Central memory CD8-positive, alpha-beta T cell (primary cell): ENCODE measurements at regions not wholly inside any gene's neighbourhood (a gene's known extent, or its start where the extent isn't known, plus 50 kb on each side); places are given as distances from the start of the nearest gene placed in this dataset.
"Not testable (repeated sequence)": the region's sequence is repeated elsewhere in the genome, so short reads cannot be mapped to it uniquely, and the experiment has no call there.

Source experiments
- ATAC-seq: fragments of 150-1000 bp; cut with Tn5 transposase; replicated peaks from 2 replicates; pipeline ENCODE4 v1.10.0; 2022; ENCODE audit warnings: mild to moderate bottlenecking, moderate FRiP score, moderate number of reproducible peaks; ENCODE audit not compliant: poor library complexity, severe bottlenecking; ENCODE audit errors: extremely low read depth
- DNase-seq, 2 donors: peaks; one replicate each; pipeline ENCODE4 v3.0.0; 2021; ENCODE audit warnings: low spot score in 2 of 2
- H3K27ac Mint-ChIP-seq: one replicate; pipeline ENCODE4 v1.8.0; 2022; ENCODE audit warnings: low read depth, mild to moderate bottlenecking, moderate library complexity, mixed read lengths
- H3K27me3 Mint-ChIP-seq: one replicate; pipeline ENCODE4 v1.8.0; 2022; ENCODE audit warnings: mixed read lengths
- H3K36me3 Mint-ChIP-seq: one replicate; pipeline ENCODE4 v1.8.0; 2022; ENCODE audit warnings: mild to moderate bottlenecking, moderate library complexity, mixed read lengths; ENCODE audit not compliant: insufficient read depth
- H3K4me1 Mint-ChIP-seq: one replicate; pipeline ENCODE4 v1.8.0; 2022; ENCODE audit warnings: mixed read lengths
- H3K4me3 Mint-ChIP-seq: one replicate; pipeline ENCODE4 v1.8.0; 2022; ENCODE audit warnings: mild to moderate bottlenecking, moderate library complexity, mixed read lengths
- H3K9me3 Mint-ChIP-seq: one replicate; pipeline ENCODE4 v1.8.0; 2022; ENCODE audit warnings: mixed read lengths

- ATAC-seq, result no peak
- Mint-ChIP-seq H3K9me3 (no peaks in the 10 kb centered on the region), H3K27me3 (no peaks in the 10 kb centered on the region), H3K4me3 (no peak overlapping the region), H3K4me1 (no peaks in the 10 kb centered on the region), H3K27ac (no peak overlapping the region), H3K36me3 (no peaks in the 10 kb centered on the region)
- no peak for DNase-seq
Observed at GRCh38 chr2:194424683-194425209, 1232.3 kb upstream of the SLC39A10 start.

- Mint-ChIP-seq H3K27me3 (no peaks in the 10 kb centered on the region), H3K4me1 (no peaks in the 10 kb centered on the region), H3K4me3 (no peak overlapping the region), H3K27ac (no peak overlapping the region), H3K36me3 (no peaks in the 10 kb centered on the region), H3K9me3 (peaks cover 5% of the 10 kb centered on the region)
- DNase-seq (no peak), ATAC-seq (no peak)
Observed at GRCh38 chr2:194411221-194411620, 1245.8 kb upstream of the SLC39A10 start.

- Mint-ChIP-seq H3K4me3 (no peak overlapping the region), H3K27ac (no peak overlapping the region)
Observed at GRCh38 chr2:194395818-194396217, 1261.2 kb upstream of the SLC39A10 start.

GRCh38 chr2:194385376-194385775, 1271.7 kb upstream of the SLC39A10 start:
- H3K27me3 Mint-ChIP-seq, result no peaks in the 10 kb centered on the region
- no peaks in the 10 kb centered on the region for H3K9me3 Mint-ChIP-seq
- no peak overlapping the region for H3K27ac Mint-ChIP-seq

More at GRCh38 chr2:194395818-194396217, 1261.2 kb upstream of the SLC39A10 start:
- Mint-ChIP-seq H3K36me3 (no peaks in the 10 kb centered on the region), H3K4me1 (no peaks in the 10 kb centered on the region), H3K27me3 (no peaks in the 10 kb centered on the region), H3K9me3 (peaks cover 15% of the 10 kb centered on the region)
- DNase-seq (no peak), ATAC-seq (no peak)

GRCh38 chr2:194383401-194383800, 1273.6 kb upstream of the SLC39A10 start:
- ATAC-seq, result no peak
- Mint-ChIP-seq H3K4me3 (no peak overlapping the region), H3K27me3 (no peaks in the 10 kb centered on the region), H3K36me3 (peaks cover under 1% of the 10 kb centered on the region), H3K4me1 (no peaks in the 10 kb centered on the region), H3K9me3 (no peaks in the 10 kb centered on the region), H3K27ac (no peak overlapping the region)
- DNase-seq, result no peak

More at GRCh38 chr2:194385376-194385775, 1271.7 kb upstream of the SLC39A10 start:
- Mint-ChIP-seq H3K4me3 (no peak overlapping the region), H3K4me1 (no peaks in the 10 kb centered on the region), H3K36me3 (peaks cover 2% of the 10 kb centered on the region)
- ATAC-seq, result no peak
- DNase-seq, result no peak

GRCh38 chr2:194382221-194382620, 1274.8 kb upstream of the SLC39A10 start:
- no peak overlapping the region for H3K27ac Mint-ChIP-seq
- H3K36me3 Mint-ChIP-seq, result no peaks in the 10 kb centered on the region
- no peak overlapping the region for H3K4me3 Mint-ChIP-seq
- DNase-seq (no peak), ATAC-seq (no peak)
- H3K27me3 Mint-ChIP-seq, result no peaks in the 10 kb centered on the region
- H3K4me1 Mint-ChIP-seq, result no peaks in the 10 kb centered on the region
- H3K9me3 Mint-ChIP-seq, result no peaks in the 10 kb centered on the region

GRCh38 chr2:194380011-194380410, 1277.0 kb upstream of the SLC39A10 start:
- no peaks in the 10 kb centered on the region for H3K4me1 Mint-ChIP-seq
- no peaks in the 10 kb centered on the region for H3K9me3 Mint-ChIP-seq
- H3K27ac Mint-ChIP-seq, result no peak overlapping the region
- no peak for ATAC-seq
- no peaks in the 10 kb centered on the region for H3K27me3 Mint-ChIP-seq
- DNase-seq, result no peak
- H3K4me3 Mint-ChIP-seq, result no peak overlapping the region
- H3K36me3 Mint-ChIP-seq, result no peaks in the 10 kb centered on the region

GRCh38 chr2:194367390-194367789, 1289.6 kb upstream of the SLC39A10 start:
- not testable (repeated sequence) for H3K36me3 Mint-ChIP-seq, DNase-seq, H3K27ac Mint-ChIP-seq, H3K4me1 Mint-ChIP-seq, ATAC-seq, H3K4me3 Mint-ChIP-seq, H3K27me3 Mint-ChIP-seq
- peaks cover 13% of the 10 kb centered on the region for H3K9me3 Mint-ChIP-seq

- H3K4me3 Mint-ChIP-seq, result no peak overlapping the region
- H3K27me3 Mint-ChIP-seq, result no peaks in the 10 kb centered on the region
- no peak for DNase-seq
- H3K36me3 Mint-ChIP-seq, result no peaks in the 10 kb centered on the region
- peaks cover 13% of the 10 kb centered on the region for H3K9me3 Mint-ChIP-seq
- ATAC-seq, result no peak
- no peak overlapping the region for H3K27ac Mint-ChIP-seq
- no peaks in the 10 kb centered on the region for H3K4me1 Mint-ChIP-seq
Observed at GRCh38 chr2:194363878-194364277, 1293.1 kb upstream of the SLC39A10 start.

GRCh38 chr2:194363295-194363694, 1293.7 kb upstream of the SLC39A10 start:
- Mint-ChIP-seq H3K4me1 (no peaks in the 10 kb centered on the region), H3K27ac (no peak overlapping the region), H3K27me3 (no peaks in the 10 kb centered on the region), H3K9me3 (peaks cover 18% of the 10 kb centered on the region), H3K36me3 (peaks cover 2% of the 10 kb centered on the region), H3K4me3 (no peak overlapping the region)
- ATAC-seq (no peak), DNase-seq (no peak)

GRCh38 chr2:194352505-194352904, 1304.5 kb upstream of the SLC39A10 start:
- ATAC-seq, result no peak
- no peak overlapping the region for H3K4me3 Mint-ChIP-seq
- H3K4me1 Mint-ChIP-seq, result no peaks in the 10 kb centered on the region
- H3K9me3 Mint-ChIP-seq, result peaks cover 19% of the 10 kb centered on the region
- H3K36me3 Mint-ChIP-seq, result no peaks in the 10 kb centered on the region
- no peaks in the 10 kb centered on the region for H3K27me3 Mint-ChIP-seq
- H3K27ac Mint-ChIP-seq, result no peak overlapping the region
- no peak for DNase-seq

GRCh38 chr2:194346193-194346592, 1310.8 kb upstream of the SLC39A10 start:
- Mint-ChIP-seq H3K4me3 (no peak overlapping the region), H3K36me3 (no peaks in the 10 kb centered on the region), H3K27ac (no peak overlapping the region), H3K27me3 (no peaks in the 10 kb centered on the region), H3K9me3 (no peaks in the 10 kb centered on the region), H3K4me1 (no peaks in the 10 kb centered on the region)
- DNase-seq, result no peak
- ATAC-seq, result no peak

GRCh38 chr2:194345347-194345746, 1311.7 kb upstream of the SLC39A10 start:
- no peaks in the 10 kb centered on the region for H3K9me3 Mint-ChIP-seq

GRCh38 chr2:194343167-194343566, 1313.9 kb upstream of the SLC39A10 start:
- no peaks in the 10 kb centered on the region for H3K4me1 Mint-ChIP-seq
- no peak for DNase-seq
- peaks cover 5% of the 10 kb centered on the region for H3K9me3 Mint-ChIP-seq
- no peaks in the 10 kb centered on the region for H3K36me3 Mint-ChIP-seq
- H3K27ac Mint-ChIP-seq, result no peak overlapping the region
- no peaks in the 10 kb centered on the region for H3K27me3 Mint-ChIP-seq
- no peak overlapping the region for H3K4me3 Mint-ChIP-seq
- ATAC-seq, result no peak

More at GRCh38 chr2:194345347-194345746, 1311.7 kb upstream of the SLC39A10 start:
- DNase-seq (no peak), ATAC-seq (no peak)
- Mint-ChIP-seq H3K27ac (no peak overlapping the region), H3K4me3 (no peak overlapping the region), H3K4me1 (no peaks in the 10 kb centered on the region), H3K36me3 (no peaks in the 10 kb centered on the region), H3K27me3 (no peaks in the 10 kb centered on the region)
